ENCODE measurements at regions not wholly inside any gene's neighbourhood (a gene's known extent, or its start where the extent isn't known, plus 50 kb on each side); places are given as distances from the start of the nearest gene placed in this dataset.

GRCh38 chr3:66719796-66720356, 219.1 kb upstream of the LRIG1 start:
- ATAC-seq (no peak), DNase-seq (ENCODE audit: extremely low read depth in 1 of 4, low spot score in 3 of 4) (no peak), FAIRE-seq (no peak)
- Histone ChIP-seq H3K9ac (ENCODE audit: insufficient read depth in 1 of 2, low read depth in 2 of 2, low read length in 2 of 2) (no peak overlapping the region), H3K4me1 (replicated peaks in 1 of 2; ENCODE audit: control insufficient read depth in 2 of 2, insufficient read depth in 2 of 2, low read length in 2 of 2) (no peaks in the 10 kb centered on the region), H3K9me1 (ENCODE audit: control insufficient read depth, insufficient read depth, low read length) (no peaks in the 10 kb centered on the region), H3K36me3 (ENCODE audit: control insufficient read depth, insufficient read depth, low read length) (no peaks in the 10 kb centered on the region), H3K4me3 (no peak overlapping the region), H3K9me3 (replicated peaks; ENCODE audit: control insufficient read depth, insufficient read depth, low read depth, low read length) (no peaks in the 10 kb centered on the region), H3K27me3 (ENCODE audit: control insufficient read depth in 2 of 2, insufficient read depth in 2 of 2, low read length in 2 of 2) (no peaks in the 10 kb centered on the region), H3K27ac (ENCODE audit: extremely low read depth, low read depth, low read length) (no peak overlapping the region), H3K4me2 (ENCODE audit: insufficient read depth, low read length) (no peak overlapping the region), H2AFZ (ENCODE audit: low read depth, low read length) (no peak overlapping the region), H4K20me1 (replicated peaks; ENCODE audit: control insufficient read depth, insufficient read depth, low read length) (no peaks in the 10 kb centered on the region), H3K79me2 (ENCODE audit: control insufficient read depth, insufficient read depth, low read length) (no peaks in the 10 kb centered on the region)
- in situ Hi-C loops (cut with MboI) (no loop called here), intact Hi-C loops (cut with micrococcal nuclease) (no loop called here)
- BruUV-seq (replicated peaks), result no TSS peak
- TF ChIP-seq ZNF785 (CRISPR knock-in tag; IDR thresholded peaks at IDR 0.05) (no peak), FOXK2 (conservative IDR thresholded peaks at IDR 0.05 in 1 of 2, IDR thresholded peaks at IDR 0.05 in 1 of 2; ENCODE audit: low read depth in 2 of 2) (no peak), BRD4 (IDR thresholded peaks at IDR 0.05) (no peak), CREB5 (CRISPR knock-in tag; IDR thresholded peaks at IDR 0.05) (no peak), E2F6 (IDR thresholded peaks at IDR 0.05; ENCODE audit: borderline replicate concordance in 1 of 2, extremely low read depth in 1 of 2, insufficient read depth in 1 of 2, insufficient read length in 1 of 2, low read depth in 1 of 2, low read length in 1 of 2, poor library complexity in 1 of 2, severe bottlenecking in 1 of 2) (no peak), RBM25 (IDR thresholded peaks at IDR 0.05; ENCODE audit: low read depth, low read length, severe bottlenecking) (no peak)
- TF ChIP-seq, protein P1, sequence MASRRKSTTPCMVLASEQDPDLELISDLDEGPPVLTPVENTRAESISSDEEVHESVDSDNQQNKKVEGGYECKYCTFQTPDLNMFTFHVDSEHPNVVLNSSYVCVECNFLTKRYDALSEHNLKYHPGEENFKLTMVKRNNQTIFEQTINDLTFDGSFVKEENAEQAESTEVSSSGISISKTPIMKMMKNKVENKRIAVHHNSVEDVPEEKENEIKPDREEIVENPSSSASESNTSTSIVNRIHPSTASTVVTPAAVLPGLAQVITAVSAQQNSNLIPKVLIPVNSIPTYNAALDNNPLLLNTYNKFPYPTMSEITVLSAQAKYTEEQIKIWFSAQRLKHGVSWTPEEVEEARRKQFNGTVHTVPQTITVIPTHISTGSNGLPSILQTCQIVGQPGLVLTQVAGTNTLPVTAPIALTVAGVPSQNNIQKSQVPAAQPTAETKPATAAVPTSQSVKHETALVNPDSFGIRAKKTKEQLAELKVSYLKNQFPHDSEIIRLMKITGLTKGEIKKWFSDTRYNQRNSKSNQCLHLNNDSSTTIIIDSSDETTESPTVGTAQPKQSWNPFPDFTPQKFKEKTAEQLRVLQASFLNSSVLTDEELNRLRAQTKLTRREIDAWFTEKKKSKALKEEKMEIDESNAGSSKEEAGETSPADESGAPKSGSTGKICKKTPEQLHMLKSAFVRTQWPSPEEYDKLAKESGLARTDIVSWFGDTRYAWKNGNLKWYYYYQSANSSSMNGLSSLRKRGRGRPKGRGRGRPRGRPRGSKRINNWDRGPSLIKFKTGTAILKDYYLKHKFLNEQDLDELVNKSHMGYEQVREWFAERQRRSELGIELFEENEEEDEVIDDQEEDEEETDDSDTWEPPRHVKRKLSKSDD (conservative IDR thresholded peaks at IDR 0.05; ENCODE audit: low read length), result no peak
- TF ChIP-seq, protein P2, sequence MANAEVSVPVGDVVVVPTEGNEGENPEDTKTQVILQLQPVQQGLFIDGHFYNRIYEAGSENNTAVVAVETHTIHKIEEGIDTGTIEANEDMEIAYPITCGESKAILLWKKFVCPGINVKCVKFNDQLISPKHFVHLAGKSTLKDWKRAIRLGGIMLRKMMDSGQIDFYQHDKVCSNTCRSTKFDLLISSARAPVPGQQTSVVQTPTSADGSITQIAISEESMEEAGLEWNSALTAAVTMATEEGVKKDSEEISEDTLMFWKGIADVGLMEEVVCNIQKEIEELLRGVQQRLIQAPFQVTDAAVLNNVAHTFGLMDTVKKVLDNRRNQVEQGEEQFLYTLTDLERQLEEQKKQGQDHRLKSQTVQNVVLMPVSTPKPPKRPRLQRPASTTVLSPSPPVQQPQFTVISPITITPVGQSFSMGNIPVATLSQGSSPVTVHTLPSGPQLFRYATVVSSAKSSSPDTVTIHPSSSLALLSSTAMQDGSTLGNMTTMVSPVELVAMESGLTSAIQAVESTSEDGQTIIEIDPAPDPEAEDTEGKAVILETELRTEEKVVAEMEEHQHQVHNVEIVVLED (CRISPR knock-in tag; IDR thresholded peaks at IDR 0.05), result no peak
- TF ChIP-seq, protein P3, sequence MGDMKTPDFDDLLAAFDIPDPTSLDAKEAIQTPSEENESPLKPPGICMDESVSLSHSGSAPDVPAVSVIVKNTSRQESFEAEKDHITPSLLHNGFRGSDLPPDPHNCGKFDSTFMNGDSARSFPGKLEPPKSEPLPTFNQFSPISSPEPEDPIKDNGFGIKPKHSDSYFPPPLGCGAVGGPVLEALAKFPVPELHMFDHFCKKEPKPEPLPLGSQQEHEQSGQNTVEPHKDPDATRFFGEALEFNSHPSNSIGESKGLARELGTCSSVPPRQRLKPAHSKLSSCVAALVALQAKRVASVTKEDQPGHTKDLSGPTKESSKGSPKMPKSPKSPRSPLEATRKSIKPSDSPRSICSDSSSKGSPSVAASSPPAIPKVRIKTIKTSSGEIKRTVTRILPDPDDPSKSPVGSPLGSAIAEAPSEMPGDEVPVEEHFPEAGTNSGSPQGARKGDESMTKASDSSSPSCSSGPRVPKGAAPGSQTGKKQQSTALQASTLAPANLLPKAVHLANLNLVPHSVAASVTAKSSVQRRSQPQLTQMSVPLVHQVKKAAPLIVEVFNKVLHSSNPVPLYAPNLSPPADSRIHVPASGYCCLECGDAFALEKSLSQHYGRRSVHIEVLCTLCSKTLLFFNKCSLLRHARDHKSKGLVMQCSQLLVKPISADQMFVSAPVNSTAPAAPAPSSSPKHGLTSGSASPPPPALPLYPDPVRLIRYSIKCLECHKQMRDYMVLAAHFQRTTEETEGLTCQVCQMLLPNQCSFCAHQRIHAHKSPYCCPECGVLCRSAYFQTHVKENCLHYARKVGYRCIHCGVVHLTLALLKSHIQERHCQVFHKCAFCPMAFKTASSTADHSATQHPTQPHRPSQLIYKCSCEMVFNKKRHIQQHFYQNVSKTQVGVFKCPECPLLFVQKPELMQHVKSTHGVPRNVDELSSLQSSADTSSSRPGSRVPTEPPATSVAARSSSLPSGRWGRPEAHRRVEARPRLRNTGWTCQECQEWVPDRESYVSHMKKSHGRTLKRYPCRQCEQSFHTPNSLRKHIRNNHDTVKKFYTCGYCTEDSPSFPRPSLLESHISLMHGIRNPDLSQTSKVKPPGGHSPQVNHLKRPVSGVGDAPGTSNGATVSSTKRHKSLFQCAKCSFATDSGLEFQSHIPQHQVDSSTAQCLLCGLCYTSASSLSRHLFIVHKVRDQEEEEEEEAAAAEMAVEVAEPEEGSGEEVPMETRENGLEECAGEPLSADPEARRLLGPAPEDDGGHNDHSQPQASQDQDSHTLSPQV (IDR thresholded peaks at IDR 0.05), result no peak
- POLR2A ChIA-PET, result no interaction called here
- whole genome bisulfite sequencing (ENCODE audit: insufficient coverage, low coverage, missing lambda C conversion rate), result 0% methylated on average over 6 of the region's 6 CpGs
- CTCF ChIA-PET (ENCODE audit: low intra/inter-chr PET ratio), result no interaction called here
